HuH-7.5 (cell line): ENCODE measurements at regions not wholly inside any gene's neighbourhood (a gene's known extent, or its start where the extent isn't known, plus 50 kb on each side); places are given as distances from the start of the nearest gene placed in this dataset.

Experiments used
- DNase-seq: peaks from one replicate; pipeline ENCODE4 v3.0.0; 2011; ENCODE audit warnings: low spot score

- DNase-seq: no peak
Observed at GRCh38 chr20:59376109-59376841, 75.9 kb downstream of the EDN3 start.

DNA sequence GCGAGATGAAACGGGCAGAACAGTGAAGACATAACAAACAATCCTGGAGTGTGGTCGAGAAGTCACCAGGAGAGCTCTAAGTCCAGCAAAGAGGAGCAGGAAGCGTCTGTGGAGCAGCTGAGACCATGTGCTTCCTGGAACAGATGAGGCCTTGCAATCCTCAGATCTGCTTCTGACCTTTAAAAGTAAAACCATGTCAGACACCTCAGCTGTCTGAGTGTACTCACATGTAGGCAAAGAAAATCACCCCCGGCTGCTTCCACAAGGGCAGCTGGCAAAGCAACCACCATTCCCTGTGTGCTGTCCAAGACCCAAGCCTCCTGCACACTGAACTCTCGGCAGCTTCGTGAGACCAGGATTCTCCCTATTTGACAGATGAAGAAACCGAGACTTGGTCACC lies 76.6 kb downstream of the EDN3 start:
- no peak for DNase-seq

DNA sequence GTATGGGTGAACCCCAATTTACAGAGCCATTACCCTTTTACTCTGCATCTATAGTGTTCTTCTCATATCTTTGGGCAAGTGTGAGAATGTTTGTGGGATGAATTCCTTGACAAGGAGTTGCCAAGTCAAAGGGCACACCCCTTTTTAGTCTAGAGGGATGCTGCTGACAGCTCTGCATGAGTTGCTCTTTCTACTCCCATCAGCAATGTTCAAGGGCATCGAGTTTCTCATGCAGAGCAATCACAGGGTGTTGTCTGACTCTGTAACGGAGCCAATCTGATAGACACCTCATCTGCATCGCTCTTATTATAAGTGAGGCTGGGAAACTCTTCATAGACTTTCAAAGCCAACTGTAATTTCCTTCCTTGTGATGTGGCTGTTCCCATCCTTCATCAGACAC lies 77.4 kb downstream of the EDN3 start:
- DNase-seq: no peak

DNA sequence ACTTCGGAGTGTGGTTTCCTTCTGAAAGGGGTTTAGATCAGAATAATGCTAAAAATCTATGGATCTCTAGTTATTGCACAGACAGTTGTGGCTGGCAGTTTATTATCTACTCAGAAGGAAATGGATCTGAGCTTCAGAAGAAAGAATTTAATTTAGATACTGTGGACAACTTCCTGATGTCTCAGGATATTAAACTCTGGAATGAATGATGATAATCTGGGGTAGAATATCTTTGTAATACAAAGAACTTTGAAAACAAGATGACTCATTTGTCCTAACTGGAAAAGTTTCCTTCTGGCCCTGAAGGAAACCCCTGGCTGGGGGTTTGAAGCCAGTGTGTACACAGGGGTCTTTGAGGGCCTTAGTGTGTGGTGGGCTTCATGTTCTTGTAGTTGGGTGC lies 78.0 kb downstream of the EDN3 start:
- no peak for DNase-seq

DNA sequence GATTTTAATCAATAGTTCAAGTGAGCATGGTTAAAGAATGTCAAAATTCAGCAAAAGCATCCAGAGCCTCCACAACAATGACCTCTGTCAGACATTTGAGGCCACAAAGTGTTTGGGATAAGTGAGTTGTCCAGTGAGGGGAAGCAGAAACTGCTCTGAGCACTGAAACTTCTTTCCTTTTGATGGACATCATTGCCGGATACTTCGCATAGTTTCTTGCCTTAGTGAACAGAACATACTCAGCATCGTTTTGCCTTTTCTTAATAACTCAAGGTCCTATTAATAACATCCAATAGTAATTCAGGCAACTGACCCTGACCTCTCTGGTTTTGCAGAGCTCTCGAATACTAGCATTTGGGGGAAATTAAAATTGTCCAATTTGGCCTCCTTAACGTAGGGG lies 78.6 kb downstream of the EDN3 start:
- DNase-seq: no peak

DNA sequence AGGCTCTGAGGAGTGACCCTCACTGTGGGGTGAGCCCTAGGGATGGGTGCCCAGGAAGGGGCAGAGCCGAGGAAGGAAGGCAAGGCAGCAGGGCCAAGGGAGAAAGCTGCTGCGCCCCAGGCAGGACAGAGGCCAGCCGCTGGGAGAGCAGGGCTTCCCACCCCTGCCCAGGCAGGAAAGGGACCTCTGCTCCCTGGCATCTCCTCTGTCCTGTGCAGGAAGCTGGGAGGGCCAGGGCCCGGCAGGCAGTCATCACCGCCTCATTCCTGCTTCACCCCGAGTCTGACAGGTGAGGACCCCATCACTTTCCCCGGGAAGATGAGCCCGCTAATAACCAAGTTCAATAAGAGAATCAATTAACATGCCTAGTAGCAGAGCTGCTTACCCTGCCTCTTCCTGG lies 81.3 kb downstream of the EDN3 start:
- no peak for DNase-seq

DNA sequence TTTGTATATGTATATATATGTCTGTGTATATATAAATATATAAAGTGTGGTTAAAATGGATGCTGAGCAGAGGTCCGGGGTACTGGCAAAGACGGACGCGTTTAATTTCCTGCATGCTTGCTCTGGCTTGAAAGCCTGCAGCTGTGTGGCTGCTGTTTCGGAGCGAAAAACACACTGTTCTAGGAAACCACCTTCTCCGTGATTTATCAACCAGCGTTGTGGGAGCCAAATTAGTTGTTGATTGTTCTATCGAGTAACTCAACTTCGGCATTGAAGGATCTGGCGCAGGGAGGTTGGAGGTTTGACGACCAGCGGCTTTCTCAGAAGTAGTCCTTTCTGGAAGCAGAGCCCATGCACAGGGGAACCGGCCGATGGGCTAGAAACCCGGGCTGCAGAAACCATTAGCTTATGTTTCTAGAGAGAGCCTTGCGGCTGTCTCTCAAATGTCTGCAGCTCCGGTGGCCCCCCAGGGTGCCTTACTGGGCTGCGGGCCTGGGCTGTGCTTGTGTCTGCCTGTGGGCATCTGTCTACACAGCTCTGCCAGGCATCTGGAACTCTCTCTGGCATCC lies 81.8 kb downstream of the EDN3 start:
- no peak for DNase-seq

DNA sequence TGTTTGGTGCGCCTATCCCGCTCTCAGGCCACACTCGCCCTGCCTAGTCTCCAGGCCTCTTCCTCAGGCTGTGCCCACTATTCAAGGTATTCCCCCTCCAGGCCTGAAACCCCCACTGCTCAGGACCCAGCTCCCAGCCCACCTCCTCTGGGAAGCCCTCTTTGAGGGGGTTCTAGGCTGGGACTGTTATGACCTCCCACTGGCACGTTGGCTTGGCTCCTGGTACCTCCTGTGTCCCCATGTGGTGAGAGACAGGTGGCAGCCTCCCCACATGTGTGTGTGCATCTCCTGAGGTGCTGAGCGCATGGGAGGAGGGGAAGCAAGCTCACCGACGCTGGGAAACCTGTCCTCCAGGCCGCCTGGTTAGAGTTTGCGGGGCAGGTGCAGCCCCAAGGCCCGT lies 82.5 kb downstream of the EDN3 start:
- DNase-seq: no peak

- DNase-seq: no peak
Observed at GRCh38 chr20:59385038-59385437, 84.6 kb downstream of the EDN3 start.

- no peak for DNase-seq
Observed at GRCh38 chr20:59385480-59385879, 85.1 kb downstream of the EDN3 start.

- DNase-seq: no peak
Observed at GRCh38 chr20:59386809-59387208, 86.4 kb downstream of the EDN3 start.

- no peak for DNase-seq
Observed at GRCh38 chr20:59387891-59388290, 87.5 kb downstream of the EDN3 start.

DNA sequence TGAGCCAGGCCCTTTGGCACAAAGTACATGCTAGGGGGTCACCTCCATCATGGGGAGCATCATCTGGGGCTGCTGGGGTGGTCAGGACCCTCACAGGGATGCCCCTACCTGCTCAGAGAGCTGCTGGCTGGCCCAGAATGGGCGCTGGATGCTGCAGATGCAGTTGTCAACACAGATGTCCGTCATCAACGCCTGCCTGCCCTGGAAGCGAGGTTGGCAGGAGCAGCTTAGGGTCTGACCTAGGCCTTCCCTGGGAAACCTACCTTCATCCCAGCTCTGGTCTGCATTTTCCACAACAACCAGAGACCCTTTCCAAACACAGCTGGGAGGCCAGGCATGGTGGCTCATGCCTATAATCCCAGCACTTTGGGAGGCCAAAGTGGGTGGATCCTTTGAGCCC lies 88.0 kb downstream of the EDN3 start:
- no peak for DNase-seq

GRCh38 chr20:59390437-59390836 lies 90.0 kb downstream of the EDN3 start:
- DNase-seq: no peak

DNA sequence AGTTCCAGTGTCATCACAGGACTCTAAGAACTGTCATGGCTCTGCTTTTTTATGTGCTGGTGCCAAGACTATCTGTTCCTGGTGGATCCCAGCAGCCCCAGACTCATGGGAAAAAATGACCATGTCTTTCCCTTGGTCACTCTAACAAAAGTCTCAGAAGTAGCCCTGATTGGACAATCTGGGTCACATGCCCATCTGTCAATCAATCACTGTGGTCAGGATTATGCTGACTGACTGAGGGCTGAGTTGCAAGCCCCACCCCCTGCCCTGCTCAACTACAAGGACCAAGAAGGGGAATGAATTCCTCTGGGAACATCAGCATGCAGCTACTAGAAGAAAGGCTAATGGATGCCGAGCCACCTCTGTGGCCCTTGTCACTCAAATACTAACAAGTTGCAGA lies 91.6 kb downstream of the EDN3 start:
- DNase-seq: no peak

DNA sequence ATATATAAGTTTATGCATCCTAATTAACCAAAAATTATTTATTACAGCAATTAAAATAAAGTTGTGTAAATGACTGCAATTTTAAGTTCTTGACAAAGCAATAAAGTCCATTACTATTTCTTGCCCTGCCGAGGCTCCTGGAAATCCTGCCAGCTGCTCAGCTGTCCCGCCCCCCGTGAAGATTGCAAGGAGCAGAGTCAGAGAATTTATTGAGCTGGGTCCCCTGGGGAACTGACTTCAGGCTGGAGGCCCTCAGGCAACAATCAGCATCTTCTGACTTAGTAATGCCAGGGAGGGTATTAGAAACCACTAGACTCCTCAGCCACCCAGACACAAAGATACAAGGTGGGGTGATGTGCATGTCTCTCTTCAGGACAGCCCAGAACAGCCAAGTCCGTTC lies 92.3 kb downstream of the EDN3 start:
- no peak for DNase-seq

DNA sequence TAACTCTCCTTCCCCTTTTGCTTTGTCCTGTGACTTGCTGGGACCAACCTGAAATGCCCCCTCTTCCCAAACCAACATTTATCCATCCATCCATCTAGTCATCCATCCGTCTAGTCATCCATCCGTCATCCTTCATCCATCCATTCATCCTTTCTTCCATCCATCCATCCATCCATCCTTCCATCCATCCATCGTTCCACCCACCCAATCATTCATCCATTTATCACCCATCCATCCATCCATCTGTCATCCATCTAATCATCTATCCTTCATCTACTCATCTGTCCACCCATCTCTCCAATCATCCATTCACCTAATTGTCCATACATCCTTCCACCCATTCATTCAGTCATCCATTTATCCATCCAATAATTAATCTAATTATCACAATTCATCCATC lies 92.7 kb downstream of the EDN3 start:
- no peak for DNase-seq

GRCh38 chr20:59395729-59396128 lies 95.3 kb downstream of the EDN3 start:
- DNase-seq: no peak

- no peak for DNase-seq
Observed at GRCh38 chr20:59398537-59399205, 98.3 kb downstream of the EDN3 start.

DNA sequence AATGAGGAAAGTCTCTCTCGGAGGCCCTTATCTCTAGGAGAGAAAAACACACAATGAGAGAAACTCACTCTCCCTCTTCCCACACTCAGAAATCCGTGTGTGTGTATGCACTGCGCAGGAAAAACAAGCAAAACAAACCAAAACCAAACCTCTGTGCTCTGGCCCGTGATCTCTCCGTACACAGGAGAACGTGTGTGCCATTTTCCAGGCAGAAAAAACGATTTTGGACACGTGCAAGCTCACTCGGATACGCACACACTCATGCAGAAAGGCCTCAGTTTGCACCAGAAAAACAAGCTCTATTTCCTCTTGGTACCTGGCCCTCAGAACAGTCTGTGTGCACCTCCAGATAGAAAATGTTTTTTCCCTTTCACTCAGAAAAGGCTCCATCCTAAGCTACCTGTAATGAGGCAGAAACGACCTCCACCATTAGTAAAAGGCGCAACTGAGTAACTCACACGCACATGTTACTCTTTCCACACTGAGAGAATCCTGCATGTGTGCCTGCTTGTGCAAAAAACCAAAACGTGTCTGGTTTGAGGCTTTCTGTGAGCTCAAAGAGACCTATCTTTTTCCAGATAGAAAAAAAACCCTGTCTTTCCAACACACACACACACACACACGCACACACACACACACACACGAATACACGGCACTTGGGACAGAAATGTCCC lies 99.2 kb downstream of the EDN3 start:
- no peak for DNase-seq

GRCh38 chr20:59400708-59401107 lies 100.3 kb downstream of the EDN3 start:
- no peak for DNase-seq

DNA sequence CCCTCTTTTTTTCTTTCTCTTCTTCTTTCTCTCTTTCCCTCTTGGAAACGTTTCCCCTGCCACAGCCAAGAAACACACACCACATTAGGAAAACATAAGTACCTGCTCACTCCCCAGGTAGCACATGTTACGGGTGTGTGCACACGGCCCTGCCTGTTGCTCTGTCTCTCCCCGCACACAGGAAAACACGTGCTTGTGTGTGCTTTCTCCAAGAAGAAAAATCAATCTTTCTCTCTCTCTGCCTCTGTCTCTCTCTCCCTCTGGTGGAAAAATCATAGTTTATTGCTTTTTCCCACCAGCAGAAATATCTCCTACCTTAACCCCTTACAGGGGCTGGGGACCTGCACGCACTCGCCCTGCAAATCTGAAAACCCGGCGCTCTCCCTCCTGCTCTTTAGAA lies 102.3 kb downstream of the EDN3 start:
- no peak for DNase-seq
